SK-N-SH treated with all-trans-retinoic acid at 6 μM for 48 hours (cell line): ENCODE measurements at regions not wholly inside any gene's neighbourhood (a gene's known extent, or its start where the extent isn't known, plus 50 kb on each side); places are given as distances from the start of the nearest gene placed in this dataset.

ENCODE experiments used
- CSRNP3 ChIP-seq: fragments of 250-450 bp; sonication (Bioruptor Pico); IDR thresholded peaks from 2 replicates; pipeline ENCODE4 v1.5.1; 2021; ENCODE audit warnings: mild to moderate bottlenecking, moderate library complexity
- ESRRG ChIP-seq: fragments of 250-450 bp; sonication (Bioruptor Pico); IDR thresholded peaks from 2 replicates; pipeline ENCODE4 v1.6.1; 2021; ENCODE audit warnings: mild to moderate bottlenecking
- PATZ1 ChIP-seq: fragments of 250-450 bp; sonication (Bioruptor Pico); IDR thresholded peaks from 2 replicates; pipeline ENCODE4 v1.8.0; 2020; ENCODE audit warnings: mild to moderate bottlenecking, moderate library complexity, borderline replicate concordance
- RARB ChIP-seq: fragments of 250-450 bp; sonication (Bioruptor Pico); IDR thresholded peaks from 2 replicates; pipeline ENCODE4 v1.8.0; 2021; ENCODE audit warnings: mild to moderate bottlenecking, moderate library complexity
- TCF4 ChIP-seq: fragments of 250-450 bp; sonication (Bioruptor Pico); IDR thresholded peaks from 2 replicates; pipeline ENCODE4 v1.8.0; 2021; ENCODE audit warnings: mild to moderate bottlenecking, moderate library complexity, borderline replicate concordance
- ZFP3 ChIP-seq: fragments of 250-450 bp; sonication (Bioruptor Pico); IDR thresholded peaks from 2 replicates; pipeline ENCODE4 v1.5.0; 2020; ENCODE audit warnings: mild to moderate bottlenecking, moderate library complexity
- ZNF8 ChIP-seq: fragments of 450-650 bp; formaldehyde crosslinking; IDR thresholded peaks from 2 replicates; pipeline ENCODE4 v1.5.0; 2020; ENCODE audit warnings: mild to moderate bottlenecking, moderate library complexity

- no peak for TF ChIP-seq PATZ1 (CRISPR knock-in tag)
- no peak for TF ChIP-seq ZNF8 (CRISPR knock-in tag)
- TF ChIP-seq CSRNP3 (CRISPR knock-in tag), result no peak
- TF ChIP-seq RARB (CRISPR knock-in tag), result no peak
- no peak for TF ChIP-seq ESRRG (CRISPR knock-in tag)
- no peak for TF ChIP-seq TCF4 (CRISPR knock-in tag)
- no peak for TF ChIP-seq ZFP3
These were observed 133.3 kb upstream of the CHL1 start for GRCh38 chr3:63095-63765.
